Activated B cell treated with CpG ODN at 0.5 μM for 24 hours (primary cell): ENCODE measurements at regions not wholly inside any gene's neighbourhood (a gene's known extent, or its start where the extent isn't known, plus 50 kb on each side); places are given as distances from the start of the nearest gene placed in this dataset.

Experiments used
- ATAC-seq: fragments of 200-7000 bp; cut with Tn5 transposase; one replicate; pipeline ENCODE4 v1.10.0; 2021; ENCODE audit warnings: low read depth, mild to moderate bottlenecking, moderate library complexity
- CTCF ChIA-PET: fragments of 350-600 bp; sonication (Branson Sonifier 250); formaldehyde crosslinking; loops from one replicate; lab custom pipeline; 2021; ENCODE audit warnings: antibody characterized with exemption; lab: Charles Lee
- POLR2A ChIA-PET: fragments of 350-600 bp; sonication (Branson Sonifier 250); formaldehyde crosslinking; loops from one replicate; lab custom pipeline; 2021; ENCODE audit warnings: antibody characterized with exemption; lab: Charles Lee
- DNase-seq: peaks from one replicate; pipeline ENCODE4 v3.0.0; 2022
- H3K27ac Mint-ChIP-seq: one replicate; pipeline ENCODE4 v1.8.0; 2020; ENCODE audit warnings: mixed read lengths
- H3K27me3 Mint-ChIP-seq: one replicate; pipeline ENCODE4 v1.8.0; 2021; ENCODE audit warnings: mixed read lengths
- H3K36me3 Mint-ChIP-seq: one replicate; pipeline ENCODE4 v1.8.0; 2021; ENCODE audit warnings: low read depth, mixed read lengths
- H3K4me1 Mint-ChIP-seq: one replicate; pipeline ENCODE4 v1.8.0; 2021; ENCODE audit warnings: mixed read lengths
- H3K4me3 Mint-ChIP-seq: one replicate; pipeline ENCODE4 v1.8.0; 2020; ENCODE audit warnings: mild to moderate bottlenecking, mixed read lengths
- H3K9me3 Mint-ChIP-seq: one replicate; pipeline ENCODE4 v1.8.0; 2020; ENCODE audit warnings: mixed read lengths
- intact Hi-C: fragments of 100-400 bp; cut with micrococcal nuclease; formaldehyde crosslinking; loops from one replicate; pipeline ENCODE4 v1.15.1; 2024
- TF ChIP-seq, protein P1 (sequence below): fragments of 200-600 bp; IDR thresholded peaks from one replicate; pipeline ENCODE4 v1.8.0; 2022; ENCODE audit warnings: antibody characterized with exemption, mild to moderate bottlenecking

DNA sequence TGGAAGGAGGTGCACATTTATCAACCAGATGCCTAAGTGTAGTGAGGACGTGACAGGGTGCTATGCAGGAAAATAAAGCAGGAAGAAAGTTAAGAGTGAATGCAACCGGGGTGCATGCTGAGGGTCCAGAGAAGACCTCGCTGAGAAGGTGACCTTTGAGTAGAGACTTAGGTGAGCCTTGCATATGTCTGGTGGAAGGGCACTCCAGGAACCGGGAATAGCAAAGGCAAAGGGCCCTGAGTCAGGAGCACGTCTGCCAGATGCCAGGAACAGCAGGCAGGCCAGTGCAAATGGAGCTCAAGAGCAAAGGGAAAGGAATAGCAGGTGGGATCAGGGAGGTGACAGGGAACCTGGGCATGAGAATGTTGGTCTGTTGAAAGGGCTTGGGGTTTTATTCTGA is 445.5 kb downstream of the PREX1 start:
- TF ChIP-seq, protein P1, sequence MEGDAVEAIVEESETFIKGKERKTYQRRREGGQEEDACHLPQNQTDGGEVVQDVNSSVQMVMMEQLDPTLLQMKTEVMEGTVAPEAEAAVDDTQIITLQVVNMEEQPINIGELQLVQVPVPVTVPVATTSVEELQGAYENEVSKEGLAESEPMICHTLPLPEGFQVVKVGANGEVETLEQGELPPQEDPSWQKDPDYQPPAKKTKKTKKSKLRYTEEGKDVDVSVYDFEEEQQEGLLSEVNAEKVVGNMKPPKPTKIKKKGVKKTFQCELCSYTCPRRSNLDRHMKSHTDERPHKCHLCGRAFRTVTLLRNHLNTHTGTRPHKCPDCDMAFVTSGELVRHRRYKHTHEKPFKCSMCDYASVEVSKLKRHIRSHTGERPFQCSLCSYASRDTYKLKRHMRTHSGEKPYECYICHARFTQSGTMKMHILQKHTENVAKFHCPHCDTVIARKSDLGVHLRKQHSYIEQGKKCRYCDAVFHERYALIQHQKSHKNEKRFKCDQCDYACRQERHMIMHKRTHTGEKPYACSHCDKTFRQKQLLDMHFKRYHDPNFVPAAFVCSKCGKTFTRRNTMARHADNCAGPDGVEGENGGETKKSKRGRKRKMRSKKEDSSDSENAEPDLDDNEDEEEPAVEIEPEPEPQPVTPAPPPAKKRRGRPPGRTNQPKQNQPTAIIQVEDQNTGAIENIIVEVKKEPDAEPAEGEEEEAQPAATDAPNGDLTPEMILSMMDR = no peak
- Mint-ChIP-seq H3K27ac (no peak overlapping the region), H3K9me3 (no peaks in the 10 kb centered on the region), H3K36me3 (no peaks in the 10 kb centered on the region), H3K4me1 (no peaks in the 10 kb centered on the region), H3K27me3 (peaks cover 18% of the 10 kb centered on the region), H3K4me3 (no peak overlapping the region)
- ATAC-seq (no peak), DNase-seq (no peak)
- ChIA-PET CTCF (no interaction called here), POLR2A (no interaction called here)
- intact Hi-C loops = no loop called here

GRCh38 chr20:48381353-48382120 is 446.3 kb downstream of the PREX1 start:
- intact Hi-C loops = no loop called here
- Mint-ChIP-seq H3K27ac (no peak overlapping the region), H3K36me3 (no peaks in the 10 kb centered on the region), H3K4me1 (no peaks in the 10 kb centered on the region), H3K9me3 (no peaks in the 10 kb centered on the region), H3K27me3 (peaks cover 16% of the 10 kb centered on the region), H3K4me3 (no peak overlapping the region)
- ChIA-PET POLR2A (no interaction called here), CTCF (no interaction called here)
- ATAC-seq (no peak), DNase-seq (no peak)
- TF ChIP-seq, protein P1 = no peak

- TF ChIP-seq, protein P1 = no peak
- Mint-ChIP-seq H3K36me3 (no peaks in the 10 kb centered on the region), H3K4me3 (no peak overlapping the region), H3K27me3 (peaks cover 20% of the 10 kb centered on the region), H3K27ac (no peak overlapping the region), H3K4me1 (peaks cover under 1% of the 10 kb centered on the region), H3K9me3 (no peaks in the 10 kb centered on the region)
- DNase-seq (no peak), ATAC-seq (no peak)
- CTCF ChIA-PET = no interaction called here
- intact Hi-C loops = no loop called here
- POLR2A ChIA-PET = no interaction called here
Measured at GRCh38 chr20:48380661-48381060, 447.1 kb downstream of the PREX1 start.

GRCh38 chr20:48378976-48379675 is 448.7 kb downstream of the PREX1 start:
- no peak for DNase-seq
- Mint-ChIP-seq H3K27me3 (peaks cover 29% of the 10 kb centered on the region), H3K9me3 (no peaks in the 10 kb centered on the region), H3K27ac (no peak overlapping the region), H3K4me3 (no peak overlapping the region), H3K36me3 (no peaks in the 10 kb centered on the region), H3K4me1 (peaks cover 12% of the 10 kb centered on the region)
- POLR2A ChIA-PET = no interaction called here
- CTCF ChIA-PET = no interaction called here
- TF ChIP-seq, protein P1 = no peak
- intact Hi-C loops = no loop called here
- ATAC-seq = no peak

- Mint-ChIP-seq H3K27ac (no peak overlapping the region), H3K9me3 (no peaks in the 10 kb centered on the region), H3K36me3 (no peaks in the 10 kb centered on the region), H3K4me1 (peaks cover 13% of the 10 kb centered on the region), H3K27me3 (peaks cover 33% of the 10 kb centered on the region), H3K4me3 (no peak overlapping the region)
- intact Hi-C loops = no loop called here
- POLR2A ChIA-PET = no interaction called here
- TF ChIP-seq, protein P1 = no peak
- ATAC-seq = no peak
- DNase-seq = no peak
- CTCF ChIA-PET = interaction anchor here (2.0 kb wide), 1 partner anchor 243 kb away, joined by 6 read pairs; no protein-coding TSS in a partner anchor
Measured at GRCh38 chr20:48377940-48378339, 449.9 kb downstream of the PREX1 start.
